ENCODE measurements at regions not wholly inside any gene's neighbourhood (a gene's known extent, or its start where the extent isn't known, plus 50 kb on each side); places are given as distances from the start of the nearest gene placed in this dataset.

DNA sequence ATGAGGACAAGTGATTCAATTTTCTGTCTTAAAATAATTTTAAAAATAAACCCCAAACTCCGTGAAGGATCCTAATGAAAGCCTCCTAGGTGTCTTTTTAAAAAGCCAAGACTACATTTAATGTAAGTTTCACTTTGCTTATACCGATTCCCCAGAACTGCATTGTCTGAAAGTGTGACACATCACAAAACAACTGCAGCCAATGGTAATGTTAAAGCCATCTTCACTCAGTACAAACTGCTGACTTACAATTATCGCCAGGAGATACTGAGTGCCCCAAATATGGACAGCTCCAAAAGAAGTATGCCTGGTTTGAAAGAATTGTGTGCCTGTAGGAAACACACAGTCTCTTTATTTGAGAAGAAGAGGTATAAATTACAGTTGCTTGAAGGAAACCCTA, 73.7 kb upstream of the SPANXB1 start:
- TF ChIP-seq ZSCAN18 (tag by site-specific recombination; IDR thresholded peaks at IDR 0.05) = no peak
- no peak for TF ChIP-seq CTCF (tag by site-specific recombination; IDR thresholded peaks at IDR 0.05)
- no peak for TF ChIP-seq REST (tag by site-specific recombination; IDR thresholded peaks at IDR 0.05)
- no peak for TF ChIP-seq ZEB2 (tag by site-specific recombination; IDR thresholded peaks at IDR 0.05)
- TF ChIP-seq ZNF324 (tag by site-specific recombination; IDR thresholded peaks at IDR 0.05) = no peak
- no peak for TF ChIP-seq REPIN1 (tag by site-specific recombination; IDR thresholded peaks at IDR 0.05; ENCODE audit: low read depth)
- TF ChIP-seq ZNF404 (tag by site-specific recombination; IDR thresholded peaks at IDR 0.05) = no peak
- TF ChIP-seq ZBTB49 (tag by site-specific recombination; IDR thresholded peaks at IDR 0.05; ENCODE audit: low read depth) = no peak
- no peak for TF ChIP-seq YY1 (tag by site-specific recombination; IDR thresholded peaks at IDR 0.05)
